ENCODE measurements at regions not wholly inside any gene's neighbourhood (a gene's known extent, or its start where the extent isn't known, plus 50 kb on each side); places are given as distances from the start of the nearest gene placed in this dataset.

DNA sequence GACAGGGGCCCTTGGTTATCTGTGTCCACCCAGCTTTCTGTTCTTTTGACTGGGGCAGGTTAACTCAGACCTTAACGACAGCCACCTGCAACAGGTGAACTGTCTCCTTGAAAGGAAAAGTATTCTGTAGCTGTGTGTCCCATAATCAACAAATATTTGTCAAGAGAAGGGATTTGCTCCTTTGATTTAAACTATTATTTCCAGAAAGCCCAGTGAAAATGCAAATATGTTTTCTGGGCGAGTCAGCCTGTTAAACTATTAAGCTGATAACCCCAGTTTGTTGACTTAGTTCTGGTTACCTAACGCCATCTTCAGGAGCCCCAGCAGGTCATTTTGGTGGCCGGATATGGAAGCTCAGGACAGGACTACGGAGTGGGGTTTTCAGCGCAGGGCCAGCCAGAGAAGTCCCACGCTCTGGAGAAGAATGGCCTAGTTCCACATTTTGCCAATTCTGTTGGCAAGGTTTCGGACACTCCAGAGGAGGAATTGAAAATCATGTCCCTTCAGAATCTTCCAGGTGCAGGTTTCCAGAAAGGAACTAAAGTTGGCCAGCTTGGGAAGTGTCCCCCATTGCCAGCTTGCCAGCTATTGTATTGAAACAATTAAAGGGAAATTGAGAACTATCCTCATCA lies 54.5 kb downstream of the ADRA2A start:
- no peak for FAIRE-seq
- no peak for DNase-seq (ENCODE audit: extremely low spot score, insufficient read length, low read depth)

DNA sequence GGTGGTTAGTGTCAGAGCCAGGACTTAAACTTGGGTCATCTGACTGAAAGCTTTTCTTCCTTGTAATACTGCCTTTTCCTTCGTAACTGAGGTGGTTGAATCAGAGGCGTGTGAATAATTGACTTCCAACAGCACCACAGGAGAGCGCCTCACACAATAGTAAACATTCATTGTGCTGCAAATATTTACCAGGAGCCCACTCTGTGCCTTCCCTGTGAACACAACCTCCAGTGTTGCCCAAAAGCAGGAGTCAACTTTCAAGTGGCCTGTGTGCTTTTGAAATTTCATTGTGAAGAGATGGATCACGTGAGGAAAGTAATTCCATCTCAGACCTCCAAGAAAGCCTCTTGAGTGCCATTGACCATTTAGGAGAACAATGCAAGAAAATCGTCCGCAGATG lies 60.2 kb downstream of the ADRA2A start:
- no peak for DNase-seq (ENCODE audit: extremely low spot score, insufficient read length, low read depth)
- FAIRE-seq = no peak

DNA sequence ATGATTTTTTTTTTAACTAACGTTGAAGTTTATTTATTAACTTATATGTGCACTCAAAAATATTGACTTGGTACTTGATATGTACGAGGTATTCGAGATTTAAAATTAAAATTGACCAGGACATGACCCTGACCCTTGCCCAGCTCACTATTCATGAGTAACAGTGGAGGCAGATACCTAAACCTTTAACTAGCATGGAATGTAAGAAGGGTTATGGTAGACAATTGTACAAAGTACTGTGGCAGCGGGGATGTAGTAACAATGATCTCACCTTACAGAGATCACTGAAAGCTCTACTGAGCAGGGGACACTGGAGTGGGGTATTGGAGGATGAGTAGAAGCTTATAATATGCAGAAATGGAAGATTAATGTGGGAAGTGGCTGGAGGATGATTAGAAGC lies 60.8 kb downstream of the ADRA2A start:
- DNase-seq (ENCODE audit: extremely low spot score, insufficient read length, low read depth) (no peak), FAIRE-seq (no peak)

DNA sequence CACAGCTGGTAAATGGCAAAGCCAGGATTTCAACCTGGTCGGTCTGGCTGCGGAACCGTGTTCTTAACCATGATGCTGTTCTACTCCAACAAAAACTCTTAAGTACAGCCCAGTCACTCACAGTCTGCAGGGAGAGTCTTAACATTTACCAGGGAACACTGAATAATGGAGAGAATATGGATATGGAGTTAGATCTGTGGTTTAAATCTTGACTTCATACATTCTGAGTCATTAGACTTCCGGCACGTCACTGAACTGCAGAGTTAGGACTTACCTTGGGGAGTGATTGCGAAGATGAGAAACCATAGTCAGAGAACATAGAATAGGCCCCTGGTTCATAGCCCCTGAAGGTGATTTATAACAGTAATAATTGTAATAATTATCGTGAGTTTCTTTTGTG lies 61.7 kb downstream of the ADRA2A start:
- no peak for DNase-seq (ENCODE audit: extremely low spot score, insufficient read length, low read depth)
- FAIRE-seq = no peak

DNA sequence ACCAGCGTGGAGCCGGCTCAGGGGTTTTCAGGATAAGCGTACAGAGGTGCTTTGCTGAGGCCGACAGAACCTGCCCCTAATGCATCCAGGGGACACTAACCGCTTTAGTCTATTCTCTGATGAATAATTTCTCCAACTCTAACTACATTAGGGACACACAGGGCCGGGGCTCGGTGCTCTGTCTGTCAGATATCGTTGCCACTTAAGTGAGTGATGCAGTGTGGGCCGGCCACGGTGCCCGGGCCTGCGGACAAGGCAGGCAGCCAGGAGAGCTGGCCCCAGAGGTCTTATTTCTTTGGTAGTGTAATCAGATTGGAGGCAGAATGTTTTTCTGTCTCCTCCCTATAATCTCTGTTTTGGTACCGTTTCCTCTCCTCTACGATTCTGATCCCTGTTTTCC lies 62.7 kb downstream of the ADRA2A start:
- DNase-seq (ENCODE audit: extremely low spot score, insufficient read length, low read depth) = no peak
- no peak for FAIRE-seq

DNA sequence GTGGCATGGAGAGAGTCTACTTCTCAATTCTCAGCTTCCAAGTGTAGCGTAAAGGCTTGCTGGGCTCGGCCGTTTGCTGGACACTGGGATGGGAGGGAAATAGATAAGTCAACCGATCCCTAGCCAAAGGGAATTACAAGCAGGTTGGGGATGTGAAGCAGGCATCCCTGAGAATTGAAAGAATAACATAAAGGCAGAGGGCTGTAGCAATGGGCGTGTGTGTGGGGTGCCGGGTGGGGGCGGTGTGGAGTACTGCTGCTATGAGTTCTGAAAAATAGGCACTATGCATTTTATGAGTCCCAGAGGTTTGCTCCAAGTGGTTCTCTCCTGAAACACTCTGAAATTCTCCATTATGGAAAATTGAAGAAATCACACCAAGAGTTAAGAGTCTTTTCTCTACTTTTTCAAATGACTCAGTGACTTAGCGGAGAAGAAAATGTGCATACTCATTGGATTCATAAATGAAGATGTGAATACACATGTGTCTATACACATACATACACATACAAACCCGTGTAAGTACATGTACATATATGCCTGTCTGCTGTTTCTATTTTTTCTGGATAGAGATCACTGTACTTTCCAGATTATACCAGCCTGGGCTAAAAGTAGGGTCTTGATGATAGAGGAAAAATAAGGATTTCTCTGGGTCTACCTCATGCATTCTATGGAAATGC lies 65.4 kb downstream of the ADRA2A start:
- DNase-seq (ENCODE audit: extremely low spot score, insufficient read length, low read depth) = no peak
- no peak for FAIRE-seq

DNA sequence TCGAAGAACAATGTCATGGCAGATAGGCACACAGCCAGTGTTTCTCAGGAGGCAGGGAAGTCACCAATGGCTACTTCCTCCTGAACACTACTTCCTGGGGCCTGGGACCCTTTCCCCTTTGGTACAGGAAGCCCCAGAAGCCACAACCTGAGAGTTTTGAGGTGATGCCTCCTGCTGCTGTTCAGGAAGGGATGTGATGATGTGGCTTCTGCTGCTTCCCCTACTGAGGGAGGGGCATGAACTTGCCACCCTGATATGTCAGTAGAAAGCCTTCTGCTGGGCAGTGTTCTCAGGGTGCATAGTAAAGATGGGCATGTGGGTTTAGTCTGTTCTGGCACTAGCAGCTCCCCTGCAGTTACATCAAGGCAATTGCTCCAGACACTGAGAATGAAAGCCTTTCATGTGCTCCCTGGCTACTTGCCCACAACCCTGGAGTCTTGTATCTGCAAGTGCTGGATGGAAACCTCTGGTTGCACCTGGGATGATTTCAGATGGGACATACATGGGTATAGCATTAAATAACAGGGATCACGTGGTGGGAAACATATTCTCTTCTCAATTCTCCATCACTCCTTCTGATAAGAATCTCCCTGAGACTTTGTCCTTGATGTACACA lies 69.3 kb downstream of the ADRA2A start:
- DNase-seq (ENCODE audit: extremely low spot score, insufficient read length, low read depth) = no peak
- FAIRE-seq = no peak

DNA sequence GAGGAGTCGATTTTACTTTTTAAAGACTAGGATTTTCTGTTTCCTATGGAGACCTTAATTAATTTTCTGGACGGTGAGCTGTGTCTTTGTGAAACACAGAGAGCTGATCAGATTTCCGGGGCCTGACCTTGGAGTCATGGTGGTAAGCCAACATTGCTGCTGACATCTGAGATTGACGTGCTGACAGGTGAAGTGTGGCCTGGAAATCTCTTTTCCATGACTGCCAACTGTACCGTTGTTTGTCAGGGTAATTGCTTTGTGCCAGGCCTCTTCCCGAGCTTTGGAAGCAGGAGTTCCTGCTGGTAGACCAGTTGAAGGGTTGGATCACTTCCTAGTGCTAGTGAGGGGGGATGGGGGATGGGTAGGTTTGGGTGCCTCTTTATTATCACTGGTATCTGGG lies 71.2 kb downstream of the ADRA2A start:
- FAIRE-seq = no peak
- DNase-seq (ENCODE audit: extremely low spot score, insufficient read length, low read depth) = no peak

DNA sequence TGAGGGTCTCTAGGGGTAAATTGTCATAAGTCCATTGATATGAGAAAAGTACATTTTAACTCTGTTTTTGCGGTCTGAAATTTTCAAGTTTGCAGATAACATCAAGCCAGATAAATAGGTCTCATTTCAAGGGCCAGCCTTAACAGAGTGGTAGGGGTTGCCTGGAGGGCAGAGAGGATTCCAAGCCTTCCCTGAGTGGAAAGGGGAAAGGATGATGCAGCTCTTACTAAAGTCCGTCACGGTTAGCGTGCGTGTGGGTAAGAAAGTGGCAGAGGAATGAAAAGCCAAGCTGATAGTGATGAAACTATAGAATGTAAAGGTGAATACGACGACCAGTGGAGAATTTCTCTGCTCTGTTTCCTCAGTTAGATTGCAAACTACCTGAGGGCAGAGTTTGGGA lies 71.6 kb downstream of the ADRA2A start:
- FAIRE-seq (no peak), DNase-seq (ENCODE audit: extremely low spot score, insufficient read length, low read depth) (no peak)

DNA sequence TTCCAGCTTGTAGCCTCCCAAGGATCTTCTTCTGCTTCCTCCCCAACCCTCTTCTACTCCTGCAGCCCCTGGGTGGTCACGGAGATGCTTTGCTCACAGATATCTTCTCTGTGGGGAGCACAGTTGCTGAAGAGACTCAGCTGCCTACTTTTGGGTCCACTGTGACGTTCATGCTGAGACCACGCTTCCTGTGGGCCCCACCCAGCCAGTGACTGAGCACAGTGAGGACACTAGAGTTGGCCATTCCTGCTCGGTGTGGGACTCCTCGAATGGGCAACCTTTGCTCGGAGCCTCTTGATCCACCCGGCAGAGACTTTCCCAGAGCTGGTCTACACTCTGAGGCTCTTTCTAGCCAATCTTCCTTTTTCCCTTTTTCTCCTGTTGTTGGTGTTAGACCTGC lies 73.9 kb downstream of the ADRA2A start:
- DNase-seq (ENCODE audit: extremely low spot score, insufficient read length, low read depth) (no peak), FAIRE-seq (no peak)

DNA sequence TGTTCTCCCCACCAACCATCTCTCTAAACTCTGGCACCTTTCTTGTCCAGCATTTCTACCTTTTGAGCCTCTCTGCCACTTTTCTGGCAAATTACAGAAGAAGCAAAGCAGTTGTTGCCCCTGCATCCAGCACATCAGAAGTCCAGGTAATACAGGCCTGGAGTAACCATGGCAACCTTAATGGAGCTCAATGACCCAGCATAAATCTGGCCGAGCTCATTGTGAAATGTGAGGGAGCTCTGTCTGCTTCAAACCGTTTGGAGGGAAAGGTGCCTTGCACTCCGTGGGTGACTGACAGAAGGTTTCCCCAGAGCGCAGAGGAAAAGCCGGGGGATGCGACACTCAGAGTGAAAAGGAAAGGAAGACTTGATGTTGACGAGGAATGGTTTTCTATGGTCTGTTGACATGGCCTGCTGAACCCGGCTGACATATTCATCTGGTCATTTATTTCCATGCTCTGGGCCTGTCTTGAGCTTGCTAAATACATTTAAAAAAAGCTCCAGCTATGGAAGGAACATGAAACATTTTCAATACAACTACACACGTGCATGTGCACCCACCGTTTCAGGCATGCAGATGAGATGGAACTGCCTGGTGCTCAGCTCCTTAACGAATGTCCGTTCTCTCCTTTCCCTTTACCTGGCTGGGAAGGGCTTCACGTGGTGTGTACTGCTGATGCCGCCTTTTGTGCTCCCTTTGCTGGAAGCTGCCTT lies 74.9 kb downstream of the ADRA2A start:
- FAIRE-seq (no peak), DNase-seq (ENCODE audit: extremely low spot score, insufficient read length, low read depth) (no peak)

DNA sequence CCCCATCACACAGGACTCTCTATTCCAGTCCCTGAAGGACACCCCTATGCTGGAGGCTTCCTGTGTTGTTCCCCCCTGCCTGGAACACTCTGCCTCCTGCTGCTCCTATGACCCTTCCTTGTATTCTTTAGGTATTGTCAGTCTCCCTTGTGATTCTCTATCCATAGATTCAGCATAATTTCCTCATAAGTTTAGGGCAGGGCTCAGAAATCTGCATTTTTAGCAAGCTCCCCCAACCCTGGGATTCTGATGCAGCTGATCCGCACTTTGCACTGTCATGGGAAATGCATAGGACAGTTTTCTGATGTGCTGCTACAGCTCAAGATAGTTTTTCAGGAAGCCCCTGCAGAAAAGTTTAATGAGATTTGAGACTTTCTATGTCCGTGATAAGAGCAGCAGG lies 79.9 kb downstream of the ADRA2A start:
- DNase-seq (ENCODE audit: extremely low spot score, insufficient read length, low read depth) = no peak
- FAIRE-seq = no peak

DNA sequence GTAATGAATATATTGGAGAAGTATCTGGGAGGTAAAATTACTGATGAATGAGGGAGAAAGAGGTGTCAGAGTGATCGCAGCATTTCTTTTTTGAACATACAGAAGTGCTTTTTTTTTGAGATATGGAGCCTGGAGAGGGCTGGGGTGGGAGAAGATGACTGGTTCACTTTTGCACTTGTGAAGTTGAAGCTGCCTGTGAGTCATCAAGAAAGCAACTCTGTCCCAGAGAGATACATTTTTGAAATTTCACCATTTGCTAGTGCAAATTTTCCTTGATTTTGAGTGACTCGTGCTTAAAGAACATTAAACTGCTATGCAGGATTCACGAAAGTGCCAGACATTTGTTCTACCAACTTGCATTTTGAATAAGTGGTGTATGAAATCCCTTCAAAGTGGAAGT lies 81.8 kb downstream of the ADRA2A start:
- DNase-seq (ENCODE audit: extremely low spot score, insufficient read length, low read depth) (no peak), FAIRE-seq (no peak)

DNA sequence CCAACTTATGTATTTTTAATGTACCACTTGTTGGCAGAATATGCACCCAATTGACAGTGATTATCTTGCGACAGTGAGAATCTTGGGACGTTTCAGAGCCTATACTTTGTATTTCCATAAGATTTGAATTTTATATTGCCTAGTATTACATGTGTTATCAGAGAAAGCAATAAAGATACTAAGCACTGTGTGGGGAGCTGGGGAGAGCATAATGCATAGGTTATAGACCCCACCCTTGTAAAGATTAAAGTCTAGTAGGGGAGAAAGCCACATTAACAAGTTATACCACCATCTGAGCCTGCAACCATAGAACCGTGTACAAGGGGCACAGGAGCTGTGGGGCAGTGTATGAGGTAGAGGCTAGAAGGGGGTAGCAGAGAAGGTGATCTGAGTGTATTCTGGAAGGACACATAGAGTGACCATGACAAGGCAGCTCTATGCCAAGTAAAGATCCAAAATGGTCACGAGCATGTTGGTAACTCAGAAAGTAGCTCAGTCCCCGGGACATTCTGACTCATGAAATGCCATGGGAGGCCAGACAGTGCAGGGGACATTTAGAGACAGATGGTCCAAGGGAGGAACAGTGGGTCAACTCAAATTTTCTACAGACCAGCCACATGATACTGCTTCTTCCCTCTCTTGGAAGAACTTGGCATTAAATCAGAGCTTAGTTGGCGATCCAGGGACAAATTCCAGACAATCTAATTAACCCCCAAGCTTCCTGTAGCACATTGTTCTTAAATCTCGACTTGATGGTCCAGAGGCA lies 84.5 kb downstream of the ADRA2A start:
- no peak for DNase-seq (ENCODE audit: extremely low spot score, insufficient read length, low read depth)
- no peak for FAIRE-seq

DNA sequence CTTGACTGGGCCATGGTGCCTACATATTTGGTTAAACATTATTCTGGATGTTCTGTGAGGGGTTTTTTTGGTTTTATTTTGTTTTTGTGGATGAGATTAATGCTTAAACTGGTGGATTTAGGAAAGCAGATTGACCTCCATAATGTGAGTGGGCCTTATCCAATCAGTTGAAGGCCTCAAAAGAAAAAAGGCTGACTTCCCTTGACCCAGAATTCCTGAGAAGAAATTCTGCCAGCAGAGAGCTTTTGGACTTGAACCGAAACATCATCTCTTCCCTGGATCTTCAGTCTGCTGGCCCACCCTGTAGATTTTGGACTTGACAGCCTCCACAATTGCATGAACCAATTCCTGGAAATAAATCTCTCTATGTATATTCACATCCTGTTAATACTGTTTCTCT lies 94.4 kb downstream of the ADRA2A start:
- no peak for DNase-seq (ENCODE audit: extremely low spot score, insufficient read length, low read depth)
- no peak for FAIRE-seq

DNA sequence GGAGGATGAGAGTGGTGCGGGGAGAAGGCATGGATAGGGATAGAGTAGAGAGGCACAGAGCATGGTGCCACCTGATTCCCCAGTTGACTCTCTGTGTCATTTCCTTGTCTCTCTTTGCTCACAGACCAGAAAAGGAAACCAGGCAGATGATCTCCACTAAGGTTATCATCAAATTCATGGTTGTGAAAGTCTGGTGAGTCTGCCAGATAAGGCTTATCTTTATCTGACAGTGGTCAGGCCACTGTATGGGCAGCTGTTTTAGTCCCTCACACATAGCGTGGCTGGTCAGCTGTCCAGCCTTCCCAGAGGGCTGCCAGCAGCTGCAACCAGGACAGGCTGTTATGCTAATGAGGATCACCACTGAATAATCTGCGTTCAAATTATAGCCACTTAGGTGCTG lies 99.0 kb downstream of the ADRA2A start:
- FAIRE-seq (no peak), DNase-seq (ENCODE audit: extremely low spot score, insufficient read length, low read depth) (no peak)

DNA sequence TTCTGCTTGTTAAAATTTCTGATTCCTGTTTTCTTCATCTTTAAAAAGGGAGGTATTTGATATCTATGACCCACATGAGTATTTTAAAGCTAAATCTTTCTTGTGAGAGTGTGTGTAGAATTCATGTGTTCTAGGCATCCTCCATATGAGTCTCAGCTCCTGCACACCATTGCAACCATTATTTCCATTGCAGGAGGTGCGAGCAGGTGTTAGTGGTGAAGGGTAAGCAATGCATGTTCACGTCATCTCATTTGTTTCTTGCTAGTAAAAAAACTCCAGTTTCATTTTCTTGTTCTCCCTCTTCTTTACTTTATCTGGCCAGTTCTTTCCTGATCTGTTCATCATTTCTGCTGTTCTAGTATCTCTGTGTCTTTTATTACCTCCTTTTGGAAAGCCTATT lies 100.5 kb downstream of the ADRA2A start:
- no peak for FAIRE-seq
- DNase-seq (ENCODE audit: extremely low spot score, insufficient read length, low read depth) = no peak

DNA sequence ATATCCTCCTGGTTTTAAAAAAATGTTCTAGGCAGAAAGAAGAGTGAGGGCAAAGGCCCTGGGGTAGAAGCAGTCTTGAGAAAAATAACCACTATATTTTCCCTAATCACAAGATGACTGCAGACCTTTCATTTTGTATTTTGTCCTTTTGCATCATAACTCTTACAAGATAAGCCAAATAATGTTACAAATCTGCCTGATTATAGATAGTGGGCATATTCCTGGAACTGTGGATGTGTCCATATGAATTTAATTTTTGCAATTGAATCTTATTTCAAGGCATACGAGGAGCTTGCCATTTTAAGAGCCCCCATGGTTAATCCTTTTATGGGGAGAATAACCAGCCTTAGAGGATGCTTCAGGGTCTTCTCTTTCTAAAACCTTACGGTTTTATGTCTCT lies 102.7 kb downstream of the ADRA2A start:
- no peak for DNase-seq (ENCODE audit: extremely low spot score, insufficient read length, low read depth)
- FAIRE-seq = no peak

DNA sequence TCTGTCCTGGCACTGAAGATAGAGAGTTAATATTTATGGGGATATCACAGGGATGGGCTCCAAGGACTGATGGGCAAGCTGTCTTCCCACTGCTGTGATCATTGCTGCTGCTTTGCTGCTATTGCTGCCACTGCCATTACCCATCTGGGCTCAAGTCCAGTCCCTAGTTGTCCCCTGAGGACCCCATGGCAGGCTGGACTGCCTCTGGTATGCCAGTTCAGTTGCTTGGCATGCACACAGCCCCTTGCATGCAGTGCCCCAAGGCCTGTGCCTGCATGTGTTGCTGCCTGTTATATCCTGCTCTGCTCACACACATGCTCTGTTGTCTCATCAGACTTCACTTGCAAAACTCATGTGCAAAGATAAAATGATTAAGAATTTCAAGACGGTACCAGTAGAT lies 109.5 kb downstream of the ADRA2A start:
- no peak for DNase-seq (ENCODE audit: extremely low spot score, insufficient read length, low read depth)
- FAIRE-seq = no peak

DNA sequence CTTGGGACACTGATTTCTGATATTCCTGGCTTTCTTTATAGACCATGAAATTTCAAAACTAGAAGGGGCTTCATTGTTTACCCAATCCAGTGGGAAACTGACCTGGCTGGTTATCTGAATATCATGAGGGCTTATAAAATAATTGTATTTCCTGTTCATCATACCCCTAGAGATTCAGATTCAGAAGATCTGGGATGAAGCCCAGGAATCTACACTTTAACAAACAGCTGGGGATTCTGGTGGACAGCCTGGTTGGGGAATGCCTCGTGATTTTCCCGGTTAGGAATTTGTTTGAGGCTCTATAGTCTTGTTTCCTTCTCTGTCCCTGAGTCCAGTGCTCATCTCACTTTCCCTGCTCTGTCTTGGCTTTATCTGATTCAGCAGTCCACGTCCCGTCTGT lies 110.3 kb downstream of the ADRA2A start:
- DNase-seq (ENCODE audit: extremely low spot score, insufficient read length, low read depth) = no peak
- FAIRE-seq = no peak

DNA sequence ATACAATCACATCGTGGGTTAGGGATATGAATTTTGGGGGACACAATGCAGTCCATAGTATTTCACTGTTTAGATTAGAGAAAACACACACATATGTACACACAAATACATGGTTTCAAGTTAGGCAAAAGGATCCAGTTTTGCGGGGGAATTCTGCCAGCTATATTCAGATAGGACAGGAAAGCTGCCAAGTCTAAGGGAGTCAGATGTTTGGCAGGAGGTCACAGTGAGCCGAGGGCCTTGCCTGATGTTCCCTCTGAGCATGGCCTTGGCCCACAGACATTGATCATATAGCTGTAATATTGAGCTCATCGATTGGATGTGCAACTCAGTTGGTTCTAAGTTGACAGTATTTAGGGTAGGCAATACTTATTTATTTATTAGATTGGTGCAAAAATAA lies 122.8 kb downstream of the ADRA2A start:
- FAIRE-seq (no peak), DNase-seq (ENCODE audit: extremely low spot score, insufficient read length, low read depth) (no peak)
